Stimulated activated CD4-positive, alpha-beta T cell treated with anti-CD3 and anti-CD28 coated beads, TNF-alpha, amount 100 ng/mL, for 4 hours (primary cell): ENCODE measurements at regions not wholly inside any gene's neighbourhood (a gene's known extent, or its start where the extent isn't known, plus 50 kb on each side); places are given as distances from the start of the nearest gene placed in this dataset.
"Not testable (repeated sequence)": the region's sequence is repeated elsewhere in the genome, so short reads cannot be mapped to it uniquely, and the experiment has no call there.

ENCODE experiments used
- DNase-seq, 3 experiments: peaks; one replicate each; pipeline ENCODE4 v3.0.0-alpha.2; 2020; ENCODE audit warnings: low read depth in 3 of 3

GRCh38 chr16:29258946-29259634 is 147.4 kb downstream of the NPIPB11 start:
- DNase-seq: not testable (repeated sequence)

DNA sequence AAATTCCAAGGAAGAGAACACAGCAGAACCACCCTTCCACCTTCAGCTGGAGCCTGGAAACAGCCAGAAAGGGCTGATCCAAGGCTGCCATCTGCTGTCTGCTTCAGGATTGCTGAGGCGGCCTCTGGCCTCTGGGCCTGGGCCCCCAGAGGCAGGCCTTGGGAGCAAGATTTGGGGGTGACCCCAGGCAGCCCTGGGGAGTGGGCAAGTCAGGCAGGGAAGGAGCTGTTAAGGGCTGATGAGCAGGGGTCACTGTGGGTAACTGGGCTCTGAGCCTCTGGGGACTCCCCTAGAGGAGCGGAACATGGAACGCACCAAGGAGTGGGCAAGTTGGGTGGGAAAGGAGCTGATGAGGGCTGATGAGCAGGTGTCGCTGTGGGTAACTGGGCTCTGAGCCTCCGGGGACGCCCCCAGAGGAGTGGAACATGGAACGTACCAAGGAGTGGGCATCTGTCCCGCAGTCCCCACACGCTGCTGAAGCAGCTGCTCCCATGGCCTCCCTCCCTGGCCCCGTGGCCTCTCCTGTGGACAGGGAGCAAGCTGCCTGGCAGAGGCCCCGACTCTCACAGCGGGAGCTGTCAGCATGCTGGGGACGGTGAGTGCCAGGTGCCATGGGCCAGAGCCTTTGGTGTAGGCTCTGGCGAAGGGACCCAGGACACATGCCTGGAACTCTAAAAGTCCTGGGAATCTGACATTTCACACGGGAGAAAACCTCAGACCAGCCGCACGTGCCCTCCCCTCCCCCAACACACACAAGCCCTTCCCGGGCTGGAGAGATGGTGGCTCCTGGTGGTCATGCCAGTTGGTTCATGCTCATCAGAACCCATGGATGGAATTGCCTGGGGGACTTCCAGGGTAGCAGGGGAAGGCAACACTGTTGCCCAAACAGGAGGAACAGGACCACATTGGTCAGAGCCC is 148.8 kb downstream of the NPIPB11 start:
- not testable (repeated sequence) for DNase-seq

DNA sequence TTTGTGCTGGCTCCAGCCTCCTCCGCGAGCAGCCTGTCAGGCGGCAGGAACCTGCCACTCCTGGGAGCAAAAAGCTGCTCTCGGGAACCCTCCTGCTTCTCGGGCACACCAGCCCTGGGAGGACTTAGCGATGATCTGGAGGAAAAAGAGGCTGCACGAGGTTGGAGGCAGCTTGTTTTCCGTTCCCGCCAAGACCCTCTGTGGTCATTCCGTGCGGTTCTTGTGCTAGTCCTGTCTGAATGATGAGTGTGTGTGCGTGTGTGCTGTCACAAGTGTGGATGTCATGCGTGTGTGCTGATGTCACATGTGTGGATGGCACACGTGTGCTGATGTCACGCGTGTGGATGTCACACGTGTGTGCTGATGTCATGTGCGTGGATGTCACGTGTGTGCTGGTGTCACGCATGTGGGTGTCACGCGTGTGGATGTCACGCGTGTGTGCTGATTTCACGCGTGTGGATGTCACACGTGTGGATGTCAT is 150.0 kb downstream of the NPIPB11 start:
- no peak for DNase-seq

- DNase-seq: not testable (repeated sequence)
Measured at GRCh38 chr16:29255957-29256356, 150.6 kb downstream of the NPIPB11 start.

GRCh38 chr16:29255496-29255796 is 151.1 kb downstream of the NPIPB11 start:
- DNase-seq: not testable (repeated sequence)

- DNase-seq: no peak
Measured at GRCh38 chr16:29254676-29255495, 151.6 kb downstream of the NPIPB11 start.

DNA sequence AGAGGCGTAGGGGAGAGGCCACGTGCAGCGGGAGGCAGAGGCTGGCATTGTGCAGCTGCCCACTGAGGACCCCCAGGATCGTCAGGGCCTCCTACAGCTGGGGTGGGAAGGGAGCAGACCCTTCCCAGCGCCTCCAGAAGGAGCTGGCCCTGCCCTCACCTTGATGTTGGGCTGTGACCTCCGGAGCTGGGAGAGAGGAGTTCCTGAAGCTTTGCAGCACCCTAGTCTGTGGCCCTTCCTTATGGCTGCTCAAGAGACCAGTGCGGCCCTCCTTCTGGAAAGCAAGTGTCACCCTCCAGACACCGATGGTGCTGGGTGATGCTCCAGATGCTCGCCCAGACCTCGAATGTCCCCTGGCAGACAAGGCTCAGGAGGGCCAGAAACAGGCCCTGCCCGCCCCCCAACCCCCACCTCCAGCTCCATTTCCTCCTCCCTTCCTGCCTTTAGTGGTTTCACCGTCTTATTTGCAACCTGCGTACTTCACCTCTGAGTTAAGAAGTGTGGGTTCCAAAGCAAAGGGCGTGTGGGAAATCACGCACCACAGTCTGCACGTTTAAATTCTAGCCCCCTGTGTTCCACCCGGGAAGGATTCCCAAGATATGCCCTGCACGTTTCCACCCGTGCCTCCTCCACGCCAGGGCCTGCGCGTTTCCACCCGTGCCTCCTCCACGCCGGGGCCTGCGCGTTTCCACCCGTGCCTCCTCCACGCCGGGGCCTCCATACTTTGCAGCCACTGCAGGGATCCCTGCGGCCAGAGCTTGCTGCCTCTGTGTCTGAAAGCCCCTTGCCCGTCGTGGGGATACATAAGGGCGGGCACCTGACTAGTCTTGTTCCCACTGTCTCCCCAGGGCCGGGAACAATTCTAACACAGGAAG is 152.6 kb downstream of the NPIPB11 start:
- not testable (repeated sequence) for DNase-seq

DNA sequence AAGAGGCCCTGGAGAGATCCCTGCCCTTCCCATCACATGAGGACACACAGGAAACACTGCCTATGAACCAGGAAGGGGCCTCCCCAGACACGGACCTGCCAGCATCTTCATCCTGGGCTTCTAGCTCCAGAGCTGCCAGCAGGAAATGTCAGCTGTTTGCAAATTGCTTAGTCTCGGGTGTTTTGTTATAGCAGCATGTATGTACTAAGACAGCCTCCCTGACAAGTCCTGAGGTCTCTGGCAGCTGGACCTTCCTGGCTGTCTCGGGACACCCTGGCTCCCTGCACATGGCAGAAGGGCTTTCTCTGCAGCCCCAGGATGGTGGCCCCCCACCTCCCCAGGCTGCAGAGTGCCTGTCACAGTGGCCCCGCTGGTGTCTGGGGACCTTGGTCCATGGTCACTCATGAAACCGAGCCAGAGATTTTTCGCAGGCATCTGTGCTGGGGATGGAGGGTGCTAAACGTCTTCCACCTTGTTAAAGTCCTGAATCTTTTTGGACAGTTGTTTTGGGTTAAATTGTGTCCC is 153.4 kb downstream of the NPIPB11 start:
- not testable (repeated sequence) for DNase-seq

DNA sequence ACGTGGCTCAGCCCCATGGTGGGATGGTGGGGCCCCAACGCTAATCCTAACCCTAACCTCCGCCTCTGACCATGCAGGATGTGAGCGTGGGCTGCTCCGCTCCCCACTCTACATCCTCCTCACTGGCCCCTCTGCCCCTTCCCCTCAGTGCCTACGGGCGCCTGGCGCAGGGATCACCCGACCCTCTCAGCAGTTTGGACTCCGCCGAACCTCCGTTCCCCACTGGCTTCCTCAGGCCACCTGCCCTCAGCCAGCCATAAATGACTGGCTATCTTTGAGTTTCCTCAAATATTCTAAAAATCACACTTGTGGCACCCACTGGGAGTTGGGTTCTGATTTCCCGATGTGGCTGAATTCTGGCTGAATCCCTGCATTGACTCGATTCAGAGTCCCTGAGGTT is 154.2 kb downstream of the NPIPB11 start:
- DNase-seq: not testable (repeated sequence)

GRCh38 chr16:29251571-29252011 is 154.9 kb downstream of the NPIPB11 start:
- DNase-seq: not testable (repeated sequence)

GRCh38 chr16:29250923-29251434 is 155.5 kb downstream of the NPIPB11 start:
- not testable (repeated sequence) for DNase-seq

DNA sequence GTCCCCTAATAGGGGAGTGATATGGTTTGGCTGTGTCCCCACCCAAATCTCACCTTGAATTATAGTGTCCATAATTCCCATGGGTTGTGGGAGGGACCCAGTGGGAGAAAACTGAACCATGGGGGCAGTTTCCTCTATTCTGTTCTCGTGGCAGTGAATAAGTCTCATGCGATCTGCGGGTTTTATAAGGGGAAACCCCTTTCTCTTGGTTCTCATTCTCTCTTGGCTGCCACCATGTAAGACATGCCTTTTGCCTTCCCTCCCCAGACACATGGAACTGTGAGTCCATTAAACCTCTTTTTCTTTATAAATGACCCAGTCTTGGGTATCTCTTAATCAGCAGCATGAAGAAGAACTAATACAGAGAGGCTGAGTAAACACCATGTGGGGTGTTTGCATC is 156.0 kb downstream of the NPIPB11 start:
- not testable (repeated sequence) for DNase-seq

DNA sequence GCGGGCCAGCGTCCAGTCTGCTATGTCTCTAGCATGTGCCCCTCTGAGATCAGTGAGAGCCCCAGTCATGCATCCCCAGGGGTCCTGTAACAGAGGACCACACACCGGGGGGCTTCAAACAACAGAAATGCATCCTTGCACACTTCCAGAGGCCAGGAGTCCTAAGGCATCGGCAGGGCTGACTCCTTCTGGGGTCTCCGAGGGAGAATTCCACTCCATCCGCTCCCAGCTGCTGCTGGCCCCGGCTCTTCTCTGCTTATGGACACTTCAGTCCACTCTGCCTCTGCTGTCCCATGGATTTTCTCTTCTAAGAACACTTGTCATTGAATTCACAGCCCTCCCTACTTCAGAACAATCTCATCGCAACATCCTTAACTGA is 157.6 kb downstream of the NPIPB11 start:
- DNase-seq: not testable (repeated sequence)

GRCh38 chr16:29248306-29248939 is 158.1 kb downstream of the NPIPB11 start:
- not testable (repeated sequence) for DNase-seq

- DNase-seq: not testable (repeated sequence)
Measured at GRCh38 chr16:29246091-29246490, 160.4 kb downstream of the NPIPB11 start.

DNA sequence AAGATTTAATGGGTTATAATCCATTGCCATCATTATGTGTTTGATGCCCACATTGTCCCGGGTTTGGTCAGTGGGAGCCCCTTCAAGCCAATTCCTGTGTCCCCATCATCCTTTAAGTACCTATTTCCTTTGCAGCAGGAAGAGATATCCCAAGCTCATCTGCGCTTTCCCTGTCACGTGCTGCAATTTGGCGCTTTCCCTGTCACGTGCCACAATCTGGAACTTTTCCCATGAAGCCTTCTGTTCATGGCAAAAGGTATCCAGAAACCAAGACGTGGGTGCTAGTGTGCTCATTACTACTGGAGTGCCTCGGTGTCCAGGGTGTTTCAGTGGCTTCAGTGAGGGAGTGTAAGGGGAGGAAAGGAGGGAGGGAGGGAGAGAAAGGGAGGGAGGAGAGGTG is 168.5 kb downstream of the NPIPB11 start:
- no peak for DNase-seq

DNA sequence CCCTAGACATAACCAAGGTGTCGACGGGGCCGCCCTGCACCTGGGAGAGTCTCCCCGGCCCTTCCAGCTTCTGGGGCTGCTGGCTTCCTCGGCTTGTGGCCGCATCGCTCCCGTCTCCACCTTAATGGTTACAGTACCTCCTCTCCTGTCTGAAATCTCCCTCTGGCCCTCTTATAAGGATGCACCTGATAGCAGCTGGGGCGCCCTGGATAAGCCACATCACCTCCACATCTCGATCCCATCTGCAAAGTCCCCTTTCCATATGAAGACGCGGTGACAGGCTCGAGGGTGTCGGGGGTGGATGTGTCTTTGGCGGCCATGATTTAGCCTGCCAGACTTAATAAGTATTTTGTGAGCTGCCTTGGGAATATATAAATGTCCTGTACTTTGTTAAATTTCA is 169.0 kb downstream of the NPIPB11 start:
- DNase-seq: not testable (repeated sequence)

GRCh38 chr16:29237023-29237422 is 169.5 kb downstream of the NPIPB11 start:
- not testable (repeated sequence) for DNase-seq

DNA sequence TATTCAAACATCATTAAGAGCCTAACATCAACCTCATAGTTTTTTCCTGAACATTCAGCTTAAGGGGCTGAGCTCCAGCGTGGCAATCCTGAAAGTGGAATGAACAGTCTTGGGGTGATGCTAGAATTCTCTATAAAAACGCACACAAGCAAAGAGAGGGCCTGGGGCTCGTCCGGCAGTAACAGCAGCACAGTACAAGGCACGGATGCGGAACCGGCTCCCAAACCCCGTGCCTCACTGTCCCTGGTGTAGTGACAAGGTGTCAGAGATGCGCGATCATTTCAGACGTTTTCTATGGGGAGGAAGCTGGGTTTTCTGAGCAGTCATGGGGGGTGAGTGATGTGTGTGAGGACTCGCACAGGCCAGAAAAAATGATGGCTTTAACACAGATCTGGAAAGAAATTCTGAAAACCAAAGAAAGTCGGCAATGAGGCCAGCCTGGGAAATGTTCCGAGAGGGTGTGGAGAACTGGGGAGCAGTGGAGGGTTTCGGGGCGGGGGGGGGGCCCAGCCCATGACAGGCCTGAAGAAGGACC is 170.6 kb downstream of the NPIPB11 start:
- DNase-seq: not testable (repeated sequence)
